ENCODE measurements at regions not wholly inside any gene's neighbourhood (a gene's known extent, or its start where the extent isn't known, plus 50 kb on each side); places are given as distances from the start of the nearest gene placed in this dataset.
"Not testable (repeated sequence)": the region's sequence is repeated elsewhere in the genome, so short reads cannot be mapped to it uniquely, and the experiment has no call there.

DNA sequence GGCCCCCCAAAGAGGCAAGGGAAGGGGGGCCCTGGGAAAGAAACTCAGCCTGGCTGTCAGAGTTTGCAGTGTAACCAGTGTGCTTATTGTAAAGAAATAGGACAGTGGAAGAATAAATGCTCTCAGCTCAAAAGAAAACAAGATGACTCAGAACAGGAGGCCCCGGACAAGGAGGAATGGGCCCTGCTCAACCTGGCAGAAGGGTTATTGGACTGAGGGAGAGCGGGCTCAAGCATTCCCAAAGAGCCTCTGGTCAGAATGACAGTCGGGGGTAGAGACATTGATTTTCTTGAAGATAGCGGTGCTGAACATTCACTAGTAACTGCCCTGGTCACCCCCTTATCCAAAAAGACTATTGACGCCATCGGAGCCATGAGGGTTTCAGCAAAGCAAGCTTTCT is 100.4 kb upstream of the OSBPL11 start (continued):
- TF ChIP-seq, protein P1, sequence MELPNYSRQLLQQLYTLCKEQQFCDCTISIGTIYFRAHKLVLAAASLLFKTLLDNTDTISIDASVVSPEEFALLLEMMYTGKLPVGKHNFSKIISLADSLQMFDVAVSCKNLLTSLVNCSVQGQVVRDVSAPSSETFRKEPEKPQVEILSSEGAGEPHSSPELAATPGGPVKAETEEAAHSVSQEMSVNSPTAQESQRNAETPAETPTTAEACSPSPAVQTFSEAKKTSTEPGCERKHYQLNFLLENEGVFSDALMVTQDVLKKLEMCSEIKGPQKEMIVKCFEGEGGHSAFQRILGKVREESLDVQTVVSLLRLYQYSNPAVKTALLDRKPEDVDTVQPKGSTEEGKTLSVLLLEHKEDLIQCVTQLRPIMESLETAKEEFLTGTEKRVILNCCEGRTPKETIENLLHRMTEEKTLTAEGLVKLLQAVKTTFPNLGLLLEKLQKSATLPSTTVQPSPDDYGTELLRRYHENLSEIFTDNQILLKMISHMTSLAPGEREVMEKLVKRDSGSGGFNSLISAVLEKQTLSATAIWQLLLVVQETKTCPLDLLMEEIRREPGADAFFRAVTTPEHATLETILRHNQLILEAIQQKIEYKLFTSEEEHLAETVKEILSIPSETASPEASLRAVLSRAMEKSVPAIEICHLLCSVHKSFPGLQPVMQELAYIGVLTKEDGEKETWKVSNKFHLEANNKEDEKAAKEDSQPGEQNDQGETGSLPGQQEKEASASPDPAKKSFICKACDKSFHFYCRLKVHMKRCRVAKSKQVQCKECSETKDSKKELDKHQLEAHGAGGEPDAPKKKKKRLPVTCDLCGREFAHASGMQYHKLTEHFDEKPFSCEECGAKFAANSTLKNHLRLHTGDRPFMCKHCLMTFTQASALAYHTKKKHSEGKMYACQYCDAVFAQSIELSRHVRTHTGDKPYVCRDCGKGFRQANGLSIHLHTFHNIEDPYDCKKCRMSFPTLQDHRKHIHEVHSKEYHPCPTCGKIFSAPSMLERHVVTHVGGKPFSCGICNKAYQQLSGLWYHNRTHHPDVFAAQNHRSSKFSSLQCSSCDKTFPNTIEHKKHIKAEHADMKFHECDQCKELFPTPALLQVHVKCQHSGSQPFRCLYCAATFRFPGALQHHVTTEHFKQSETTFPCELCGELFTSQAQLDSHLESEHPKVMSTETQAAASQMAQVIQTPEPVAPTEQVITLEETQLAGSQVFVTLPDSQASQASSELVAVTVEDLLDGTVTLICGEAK (IDR thresholded peaks at IDR 0.05; ENCODE audit: borderline replicate concordance): no peak
- TF ChIP-seq POLR2AphosphoS5 (IDR thresholded peaks at IDR 0.05; ENCODE audit: low read length) (no peak), NR2F1 (conservative IDR thresholded peaks at IDR 0.05) (no peak), STAT1 (conservative IDR thresholded peaks at IDR 0.05) (no peak), MTA3 (IDR thresholded peaks at IDR 0.05; ENCODE audit: borderline replicate concordance, low read length) (no peak), BMI1 (IDR thresholded peaks at IDR 0.05; ENCODE audit: borderline replicate concordance) (no peak)

DNA sequence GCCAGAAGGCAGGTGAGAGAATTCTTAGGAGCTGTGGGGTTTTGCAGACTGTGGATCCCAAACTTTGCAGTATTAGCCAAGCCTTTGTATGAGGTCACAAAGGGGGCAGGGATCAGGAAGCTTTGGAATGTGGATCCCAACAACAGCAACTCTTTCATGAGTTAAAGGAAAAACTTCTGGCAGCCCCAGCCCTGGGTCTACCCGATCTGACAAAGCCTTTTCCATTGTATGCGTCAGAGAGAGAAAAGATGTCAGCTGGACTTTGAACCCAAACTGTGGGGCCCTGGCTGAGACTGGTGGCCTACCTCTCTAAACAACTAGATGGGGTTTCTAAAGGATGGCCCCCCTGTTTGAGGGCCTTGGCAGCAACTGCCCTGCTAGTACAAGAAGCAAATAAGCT is 101.8 kb upstream of the OSBPL11 start:
- intact Hi-C loops (cut with micrococcal nuclease; ENCODE audit: unreplicated experiment); H3K27ac ChIP-seq (ENCODE audit: control insufficient read depth, insufficient read depth); H4K20me1 ChIP-seq (ENCODE audit: control insufficient read depth, insufficient read depth); H3K79me2 ChIP-seq (ENCODE audit: control insufficient read depth, insufficient read depth, low read length); H3K4me2 ChIP-seq (ENCODE audit: control insufficient read depth, insufficient read depth); H3K27me3 ChIP-seq (replicated peaks in 1 of 2; ENCODE audit: control insufficient read depth in 2 of 2, insufficient read depth in 2 of 2, low read length in 1 of 2); H2AFZ ChIP-seq (ENCODE audit: control insufficient read depth, low read depth, low read length); H3K4me1 ChIP-seq (ENCODE audit: control insufficient read depth, insufficient read depth, low read length); BruUV-seq (replicated peaks); FAIRE-seq; SMC1A ChIA-PET (ENCODE audit: uncharacterized antibody, unreplicated experiment); H3K9ac ChIP-seq (ENCODE audit: control insufficient read depth, insufficient read depth, low read length); RAD21 ChIA-PET (ENCODE audit: unreplicated experiment); H3K9me3 ChIP-seq (replicated peaks; ENCODE audit: control insufficient read depth, insufficient read depth, low read length); in situ Hi-C loops (cut with MboI); H3K4me3 ChIP-seq; ATAC-seq; POLR2A ChIA-PET; DNase-seq (ENCODE audit: low read depth, low spot score); H3K36me3 ChIP-seq (ENCODE audit: control insufficient read depth in 2 of 2, insufficient read depth in 2 of 2, low read length in 1 of 2): not testable (repeated sequence)
- 41% methylated on average over 2 of the region's 2 CpGs for WGBS (ENCODE audit: insufficient coverage, insufficient replicate concordance, low lambda C conversion rate, missing lambda C conversion rate)
- CTCF ChIA-PET: interaction anchor here (1.3 kb wide), 1 partner anchor 22 kb away, joined by 3 read pairs; no protein-coding TSS in a partner anchor

Data from GM12878 (cell line).